GM12892 (cell line): ENCODE measurements at regions not wholly inside any gene's neighbourhood (a gene's known extent, or its start where the extent isn't known, plus 50 kb on each side); places are given as distances from the start of the nearest gene placed in this dataset.
"Not testable (repeated sequence)": the region's sequence is repeated elsewhere in the genome, so short reads cannot be mapped to it uniquely, and the experiment has no call there.

Source experiments
- DNase-seq: peaks from one replicate; pipeline ENCODE4 v3.0.0; 2011; ENCODE audit not compliant: insufficient read length
- FAIRE-seq: peaks from 2 replicates; lab custom pipeline; 2011; peaks lifted over from hg19 to GRCh38; lab: Jason Lieb, UNC
- POLR2A ChIP-seq: IDR thresholded peaks from 2 replicates; pipeline ENCODE4 v1.6.1; 2011; ENCODE audit warnings: low read depth, low read length, control low read depth
- POLR2AphosphoS5 ChIP-seq: IDR thresholded peaks from 2 replicates; pipeline ENCODE4 v1.6.1; 2011; ENCODE audit warnings: low read depth, low read length, control low read depth
- TAF1 ChIP-seq: IDR thresholded peaks from 2 replicates; pipeline ENCODE4 v1.6.1; 2011; ENCODE audit warnings: low read depth, mild to moderate bottlenecking, control low read depth, low read length, borderline replicate concordance

DNA sequence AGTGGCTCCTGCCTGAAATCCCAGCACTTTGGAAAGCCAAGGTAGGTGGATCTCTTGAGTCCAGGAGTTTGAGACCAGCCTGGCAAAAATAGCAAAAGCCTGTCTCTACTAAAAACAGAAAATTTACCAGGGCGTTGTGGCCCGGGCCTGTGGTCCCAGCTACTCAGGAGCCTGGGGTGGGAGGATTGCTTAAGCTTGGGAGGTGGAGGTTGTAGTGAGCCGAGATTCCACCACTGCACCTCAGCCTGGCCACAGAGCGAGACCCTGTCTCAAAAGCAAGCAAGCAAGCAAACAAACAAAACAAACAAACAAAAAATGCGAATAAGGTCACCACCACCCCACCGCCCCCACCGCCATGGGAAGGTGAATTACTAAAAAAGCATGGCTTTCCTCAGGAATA lies 238.7 kb downstream of the ATXN7L3B start:
- no peak for FAIRE-seq
- TF ChIP-seq POLR2AphosphoS5: no peak
- no peak for TF ChIP-seq TAF1
- TF ChIP-seq POLR2A: no peak
- no peak for DNase-seq

DNA sequence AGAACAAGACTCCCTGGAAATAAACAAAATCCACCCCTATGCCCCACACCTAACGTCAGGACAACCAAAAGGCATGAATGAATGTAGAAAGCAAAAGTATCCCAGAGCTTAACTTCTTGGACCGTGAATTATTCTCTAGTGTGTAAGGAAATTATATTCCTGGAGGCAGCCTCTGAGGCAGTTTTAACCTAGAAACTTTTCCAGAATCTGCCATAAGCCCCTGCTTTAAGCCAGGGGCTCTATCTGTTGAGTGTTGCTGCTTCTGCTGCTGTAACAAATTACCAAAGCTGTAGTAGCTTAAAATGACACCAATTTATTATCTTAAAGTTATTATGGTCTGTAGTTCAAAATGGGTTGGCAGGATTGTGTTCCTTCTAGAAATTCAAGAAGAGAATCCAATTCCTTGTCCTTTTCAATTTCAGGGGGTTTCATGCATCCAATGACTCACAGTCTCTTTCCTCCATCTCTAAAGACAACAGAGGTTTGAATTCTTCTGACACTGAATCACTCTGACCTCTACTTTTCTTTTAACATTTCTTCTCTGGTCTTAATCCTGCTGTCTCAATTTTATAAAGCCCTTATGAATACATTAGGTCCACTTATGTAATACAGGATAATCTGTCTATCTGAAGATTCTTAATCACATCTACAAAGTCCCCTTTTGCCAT lies 242.7 kb downstream of the ATXN7L3B start:
- FAIRE-seq: no peak
- TF ChIP-seq POLR2AphosphoS5 (no peak), POLR2A (no peak), TAF1 (no peak)

DNA sequence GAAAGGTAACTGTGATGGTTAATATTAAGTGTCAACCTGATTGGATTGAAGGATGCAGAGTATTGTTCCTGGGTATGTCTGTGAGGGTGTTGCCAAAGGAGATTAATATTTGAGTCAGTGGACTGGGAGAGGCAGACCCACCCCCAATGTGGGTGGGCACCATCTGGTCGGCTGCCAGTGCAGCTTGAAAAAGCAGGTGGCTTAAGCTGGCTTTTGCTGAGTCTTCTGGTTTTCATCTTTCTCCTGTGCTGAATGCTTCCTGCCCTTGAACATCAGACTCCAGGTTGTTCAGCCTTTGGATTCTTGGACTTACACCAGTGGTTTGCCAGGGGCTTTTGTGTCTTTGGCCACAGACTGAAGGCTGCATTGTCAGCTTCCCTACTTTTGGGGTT lies 243.2 kb downstream of the ATXN7L3B start:
- not testable (repeated sequence) for DNase-seq, FAIRE-seq

More for the DNA sequence above, 242.7 kb downstream of the ATXN7L3B start:
- no peak for DNase-seq

DNA sequence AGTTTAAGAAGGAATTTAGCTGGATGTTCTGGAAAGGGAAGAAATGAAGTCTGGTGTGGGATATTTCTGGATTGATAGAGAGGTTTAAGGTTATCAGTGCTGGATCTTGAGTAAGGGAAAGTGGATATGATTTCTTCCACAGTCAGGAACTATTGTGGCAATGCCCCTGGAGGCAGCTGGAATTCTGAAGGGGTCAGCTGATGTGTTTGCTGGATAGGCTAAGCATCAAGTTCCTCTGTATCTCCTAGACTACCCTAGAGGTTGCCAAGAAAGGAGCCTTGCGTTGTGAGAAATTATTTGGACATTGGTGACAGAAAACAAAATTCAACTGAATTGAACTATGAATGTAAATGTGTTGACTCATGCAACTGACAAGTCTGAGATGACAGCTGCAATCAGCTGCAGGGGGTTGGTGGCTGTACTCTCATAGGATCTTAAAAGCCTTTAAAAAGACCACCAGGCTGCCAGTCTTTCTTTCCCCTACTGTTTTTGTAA lies 244.4 kb downstream of the ATXN7L3B start:
- DNase-seq: no peak
- TF ChIP-seq TAF1: no peak
- no peak for TF ChIP-seq POLR2AphosphoS5
- TF ChIP-seq POLR2A: no peak
- FAIRE-seq: no peak

DNA sequence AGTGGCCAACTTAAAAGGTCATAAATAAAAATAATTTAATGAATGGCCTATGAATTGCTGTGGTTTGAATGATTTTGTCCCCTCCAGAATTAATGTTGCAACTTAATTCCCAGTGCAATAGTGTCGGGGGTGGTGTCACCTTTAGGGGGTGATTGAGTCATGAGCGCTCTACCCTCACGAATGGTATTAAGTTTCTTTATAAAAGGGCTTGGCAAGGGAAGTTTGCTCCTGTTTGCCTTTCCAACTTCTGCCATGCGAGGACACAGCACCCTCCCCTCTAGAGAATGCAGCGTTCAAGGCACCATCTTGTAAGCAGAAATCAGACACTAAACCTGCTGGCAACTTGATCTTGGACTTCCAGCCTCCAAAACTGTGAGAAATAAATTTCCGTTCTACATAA lies 253.3 kb downstream of the ATXN7L3B start:
- FAIRE-seq: no peak
- no peak for TF ChIP-seq TAF1
- no peak for TF ChIP-seq POLR2A
- DNase-seq: no peak

DNA sequence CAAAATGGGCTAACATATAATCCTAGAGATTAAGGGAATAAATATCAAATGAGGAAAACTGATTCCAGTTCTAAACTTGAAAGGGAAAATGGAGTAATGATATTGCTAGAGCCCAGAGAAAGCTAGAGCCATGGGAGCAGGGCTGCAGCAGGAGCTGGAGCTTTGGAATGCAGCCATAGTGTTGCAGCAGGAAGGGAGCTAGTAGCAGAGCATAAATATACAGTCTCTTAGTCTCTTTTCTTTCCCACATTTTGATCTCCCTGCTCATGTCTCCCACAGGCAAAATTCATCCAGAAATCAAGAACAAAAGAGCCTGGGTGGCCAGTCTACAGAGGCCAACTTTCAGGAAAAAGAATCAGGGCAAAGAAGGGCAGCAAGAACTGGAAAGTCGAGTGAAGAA lies 253.7 kb downstream of the ATXN7L3B start:
- DNase-seq (no peak), FAIRE-seq (no peak)
- TF ChIP-seq POLR2A: no peak
- no peak for TF ChIP-seq TAF1
- no peak for TF ChIP-seq POLR2AphosphoS5

DNA sequence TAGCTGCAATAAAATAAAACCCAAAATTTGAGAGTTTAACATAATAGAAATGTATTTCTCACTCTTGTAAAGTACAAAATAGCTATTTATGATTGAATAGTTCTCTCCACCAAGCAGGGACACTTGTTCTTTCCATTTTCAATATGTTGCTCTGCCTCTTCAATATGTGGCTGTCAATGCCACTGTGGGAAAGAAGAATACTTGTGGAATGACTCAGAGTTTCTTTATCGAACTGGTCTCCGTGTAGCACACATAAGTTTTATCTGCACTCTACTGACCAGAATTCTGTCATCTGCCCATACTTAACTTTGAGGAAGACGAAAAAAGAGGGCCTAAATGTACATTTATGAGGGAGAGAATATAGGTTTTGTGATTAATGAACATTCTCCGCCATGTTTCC lies 256.9 kb downstream of the ATXN7L3B start:
- FAIRE-seq: no peak
- no peak for TF ChIP-seq POLR2A
- no peak for TF ChIP-seq TAF1
- no peak for TF ChIP-seq POLR2AphosphoS5
- DNase-seq: no peak

DNA sequence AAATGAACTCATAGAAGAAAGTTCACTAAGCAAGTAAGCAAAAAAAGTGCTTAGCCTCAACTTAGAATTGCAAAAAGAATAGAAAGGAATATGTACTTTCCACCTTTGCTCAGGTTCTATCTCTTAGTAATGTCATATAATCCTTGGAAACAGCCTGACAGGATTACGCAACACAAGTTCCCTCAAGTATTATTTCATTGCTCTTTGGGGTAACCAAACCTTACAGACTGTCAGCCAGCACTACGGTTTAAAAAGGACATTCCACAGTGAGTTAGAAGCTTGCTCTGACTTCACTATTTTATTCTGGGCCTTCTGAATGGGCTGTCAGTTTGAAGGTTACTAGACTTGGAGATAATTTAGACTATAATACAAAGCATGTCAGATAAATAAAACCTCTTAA lies 264.0 kb downstream of the ATXN7L3B start:
- FAIRE-seq: no peak
- no peak for DNase-seq
- no peak for TF ChIP-seq TAF1
- no peak for TF ChIP-seq POLR2AphosphoS5
- TF ChIP-seq POLR2A: no peak

DNA sequence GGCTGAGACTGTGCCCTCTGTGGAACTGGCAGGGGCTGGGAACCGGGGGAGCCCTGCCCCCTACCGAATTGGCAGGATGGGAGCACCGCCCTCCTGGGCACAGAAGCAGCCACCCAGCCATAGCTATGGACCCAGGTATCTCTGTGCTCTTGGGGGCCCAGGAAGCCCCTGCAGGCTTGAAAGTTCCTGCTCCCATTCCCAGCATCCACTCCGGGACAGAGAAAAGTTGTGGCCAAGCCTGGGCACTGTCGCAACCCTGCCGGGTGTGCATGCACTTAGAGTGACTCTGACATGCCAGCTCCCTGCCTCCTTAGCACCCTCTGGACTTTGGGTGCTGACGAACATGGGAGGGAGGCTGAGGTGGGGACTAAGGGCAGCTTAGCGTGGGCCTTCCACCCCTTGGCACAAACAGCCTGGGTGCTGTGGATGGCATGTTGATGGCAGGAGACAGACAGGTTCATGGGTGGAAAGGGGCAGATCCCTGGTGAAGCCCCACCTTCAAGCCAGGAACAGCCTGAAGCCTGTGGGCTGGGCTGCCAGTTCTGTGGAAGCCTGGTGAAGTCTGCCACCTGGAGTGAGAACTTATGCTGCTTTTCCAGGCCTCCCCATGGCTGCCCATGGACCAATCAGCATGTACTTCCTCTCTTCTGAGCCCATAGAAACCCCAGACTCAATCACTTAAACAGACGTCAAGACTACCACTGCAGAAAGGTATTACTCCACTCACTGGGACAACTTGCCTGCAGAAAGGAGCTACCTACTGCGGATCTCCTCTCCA lies 279.0 kb downstream of the ATXN7L3B start:
- DNase-seq: no peak
- no peak for FAIRE-seq
- TF ChIP-seq TAF1 (no peak), POLR2AphosphoS5 (no peak)

DNA sequence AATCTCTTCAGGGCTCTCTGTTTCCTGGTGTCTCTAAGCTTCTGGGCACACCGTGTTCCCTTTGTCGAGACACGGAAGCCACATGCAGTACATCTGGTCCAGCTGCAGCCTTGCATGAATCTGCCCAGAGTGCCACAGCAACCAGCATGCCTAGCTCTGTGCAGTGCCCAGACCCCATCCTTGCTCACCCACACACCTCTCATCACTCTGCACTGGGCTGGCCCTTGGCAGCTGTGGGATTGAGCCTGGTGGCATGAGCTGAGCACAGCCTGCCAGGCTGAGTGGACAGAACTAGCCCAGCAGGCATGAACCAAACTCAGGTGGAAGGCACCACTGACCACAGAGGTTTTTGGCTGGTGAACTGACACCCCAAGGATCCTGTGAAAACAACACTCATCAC lies 279.9 kb downstream of the ATXN7L3B start:
- FAIRE-seq: no peak
- no peak for TF ChIP-seq TAF1
- no peak for TF ChIP-seq POLR2AphosphoS5
- no peak for TF ChIP-seq POLR2A
- no peak for DNase-seq

DNA sequence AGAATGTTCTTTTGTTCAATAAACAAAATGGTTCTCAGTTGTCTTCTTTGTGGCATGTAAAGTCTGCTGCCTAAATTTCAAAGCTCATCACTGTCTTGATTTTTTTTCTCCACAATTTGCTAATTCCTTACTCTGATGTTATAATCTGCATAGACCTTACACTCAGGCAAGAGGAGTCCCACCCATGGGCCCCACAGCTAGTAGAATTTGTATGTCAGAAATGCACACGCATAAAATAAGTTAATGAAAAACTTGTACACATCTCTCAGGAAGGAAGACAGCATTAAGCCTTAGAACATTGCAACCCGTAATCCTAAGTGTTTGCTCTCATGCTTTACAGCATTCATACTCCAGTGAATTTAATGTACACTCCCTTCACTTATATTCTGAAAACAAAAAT lies 280.8 kb downstream of the ATXN7L3B start:
- TF ChIP-seq POLR2AphosphoS5 (no peak), POLR2A (no peak), TAF1 (no peak)
- DNase-seq (no peak), FAIRE-seq (no peak)

DNA sequence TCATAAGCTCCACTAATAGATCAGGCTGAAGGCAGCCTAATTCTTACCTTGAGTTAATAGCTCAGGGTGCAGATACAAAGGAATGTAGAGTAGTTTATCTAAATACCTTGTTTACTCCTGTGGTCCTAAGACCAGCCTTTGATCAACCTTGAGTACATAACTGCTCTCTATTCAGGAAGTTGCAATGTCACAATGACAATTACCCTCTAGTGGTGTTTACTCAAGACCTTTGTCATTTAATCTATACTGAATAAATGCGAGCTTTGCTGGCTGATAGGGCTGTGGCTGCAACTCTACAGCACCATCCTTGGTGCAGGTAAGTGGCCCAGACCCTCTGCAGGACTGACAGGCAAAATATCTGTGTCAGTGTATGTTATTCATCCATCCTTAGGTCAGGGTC lies 282.7 kb downstream of the ATXN7L3B start:
- FAIRE-seq: no peak
- DNase-seq: no peak
- TF ChIP-seq TAF1 (no peak), POLR2AphosphoS5 (no peak), POLR2A (no peak)

DNA sequence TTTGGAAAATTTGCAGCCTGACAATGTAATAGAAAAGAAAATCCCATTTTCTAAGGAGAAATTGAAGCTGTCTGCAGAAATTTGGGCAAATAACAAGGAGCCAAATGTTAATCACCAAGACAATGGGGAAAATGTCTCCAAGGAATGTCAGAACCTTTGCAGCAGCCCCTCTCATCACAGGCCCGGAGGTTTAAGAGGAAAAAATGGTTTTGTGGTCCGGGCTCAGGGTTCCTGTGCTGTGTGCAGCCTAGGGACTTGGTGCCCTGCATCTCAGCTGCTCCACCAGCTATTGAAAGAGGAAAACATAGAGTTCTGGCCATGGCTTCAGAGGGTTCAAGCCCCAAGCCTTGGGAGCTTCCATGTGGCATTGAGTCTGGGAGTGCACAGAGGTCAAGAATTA lies 298.9 kb downstream of the ATXN7L3B start:
- DNase-seq (no peak), FAIRE-seq (no peak)

More for the DNA sequence above, 298.9 kb downstream of the ATXN7L3B start:
- no peak for TF ChIP-seq POLR2AphosphoS5
- TF ChIP-seq TAF1: no peak
- no peak for TF ChIP-seq POLR2A
